Calu3 (cell line): ENCODE measurements at regions not wholly inside any gene's neighbourhood (a gene's known extent, or its start where the extent isn't known, plus 50 kb on each side); places are given as distances from the start of the nearest gene placed in this dataset.

Experiments used
- BruUV-seq: library from RNA; stranded (reverse); fragments of 400-500 nt; replicated peaks from 2 replicates; lab custom pipeline; 2021; lab: Mats Ljungman, UMichigan
- CTCF ChIA-PET: fragments of 300-600 bp; sonication (Branson Sonifier 250); formaldehyde crosslinking; loops from one replicate; lab custom pipeline; 2022; ENCODE audit warnings: antibody characterized with exemption; lab: Charles Lee
- DNase-seq: peaks from one replicate; pipeline ENCODE4 v3.0.0; 2022
- H3K27ac Mint-ChIP-seq: one replicate; pipeline ENCODE4 v1.8.0; 2022; ENCODE audit warnings: mixed read lengths; ENCODE audit not compliant: unreplicated experiment
- H3K27me3 Mint-ChIP-seq: one replicate; pipeline ENCODE4 v1.8.0; 2022; ENCODE audit warnings: mixed read lengths; ENCODE audit not compliant: unreplicated experiment
- H3K36me3 Mint-ChIP-seq: one replicate; pipeline ENCODE4 v1.8.0; 2022; ENCODE audit warnings: mild to moderate bottlenecking, moderate library complexity, mixed read lengths; ENCODE audit not compliant: insufficient read depth, unreplicated experiment
- H3K4me1 Mint-ChIP-seq: one replicate; pipeline ENCODE4 v1.8.0; 2022; ENCODE audit warnings: mild to moderate bottlenecking, low read depth, mixed read lengths; ENCODE audit not compliant: unreplicated experiment
- H3K4me3 Mint-ChIP-seq: one replicate; pipeline ENCODE4 v1.8.0; 2022; ENCODE audit warnings: mild to moderate bottlenecking, low read depth, moderate library complexity, mixed read lengths; ENCODE audit not compliant: unreplicated experiment
- H3K9me3 Mint-ChIP-seq: one replicate; pipeline ENCODE4 v1.8.0; 2022; ENCODE audit warnings: low read depth, mixed read lengths; ENCODE audit not compliant: unreplicated experiment
- intact Hi-C: fragments of 100-400 bp; cut with micrococcal nuclease; formaldehyde crosslinking; loops from one replicate; pipeline ENCODE4 v1.10.0; 2022; ENCODE audit not compliant: unreplicated experiment
- TF ChIP-seq, protein P1 (sequence below): fragments of 200-600 bp; IDR thresholded peaks from one replicate; pipeline ENCODE4 v1.8.0; 2022; ENCODE audit warnings: antibody characterized with exemption; ENCODE audit not compliant: unreplicated experiment

- no peak overlapping the region for H3K4me3 Mint-ChIP-seq
- H3K36me3 Mint-ChIP-seq: no peaks in the 10 kb centered on the region
- CTCF ChIA-PET: interaction anchor here (0.6 to 0.8 kb wide), 4 partner anchors 555 to 1444 kb away, joined by 3 to 5 read pairs (median 4); no protein-coding TSS in a partner anchor
- H3K27me3 Mint-ChIP-seq: no peaks in the 10 kb centered on the region
- no peak for DNase-seq
- TF ChIP-seq, protein P1, sequence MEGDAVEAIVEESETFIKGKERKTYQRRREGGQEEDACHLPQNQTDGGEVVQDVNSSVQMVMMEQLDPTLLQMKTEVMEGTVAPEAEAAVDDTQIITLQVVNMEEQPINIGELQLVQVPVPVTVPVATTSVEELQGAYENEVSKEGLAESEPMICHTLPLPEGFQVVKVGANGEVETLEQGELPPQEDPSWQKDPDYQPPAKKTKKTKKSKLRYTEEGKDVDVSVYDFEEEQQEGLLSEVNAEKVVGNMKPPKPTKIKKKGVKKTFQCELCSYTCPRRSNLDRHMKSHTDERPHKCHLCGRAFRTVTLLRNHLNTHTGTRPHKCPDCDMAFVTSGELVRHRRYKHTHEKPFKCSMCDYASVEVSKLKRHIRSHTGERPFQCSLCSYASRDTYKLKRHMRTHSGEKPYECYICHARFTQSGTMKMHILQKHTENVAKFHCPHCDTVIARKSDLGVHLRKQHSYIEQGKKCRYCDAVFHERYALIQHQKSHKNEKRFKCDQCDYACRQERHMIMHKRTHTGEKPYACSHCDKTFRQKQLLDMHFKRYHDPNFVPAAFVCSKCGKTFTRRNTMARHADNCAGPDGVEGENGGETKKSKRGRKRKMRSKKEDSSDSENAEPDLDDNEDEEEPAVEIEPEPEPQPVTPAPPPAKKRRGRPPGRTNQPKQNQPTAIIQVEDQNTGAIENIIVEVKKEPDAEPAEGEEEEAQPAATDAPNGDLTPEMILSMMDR: no peak
- H3K4me1 Mint-ChIP-seq: no peaks in the 10 kb centered on the region
- H3K9me3 Mint-ChIP-seq: peaks cover 3% of the 10 kb centered on the region
- H3K27ac Mint-ChIP-seq: no peak overlapping the region
- no TSS peak for BruUV-seq
- intact Hi-C loops: loop anchor here (5.0 to 10.0 kb wide), 3 partner anchors 210 to 1863 kb away; no protein-coding TSS in a partner anchor
Observed at GRCh38 chr6:23447731-23448130, 678.3 kb upstream of the NRSN1 start.

GRCh38 chr6:23448281-23448680 is 677.7 kb upstream of the NRSN1 start:
- Mint-ChIP-seq H3K27me3 (no peaks in the 10 kb centered on the region), H3K36me3 (no peaks in the 10 kb centered on the region), H3K4me3 (no peak overlapping the region), H3K9me3 (peaks cover 4% of the 10 kb centered on the region), H3K27ac (no peak overlapping the region), H3K4me1 (no peaks in the 10 kb centered on the region)
- intact Hi-C loops: loop anchor here (5.0 to 10.0 kb wide), 3 partner anchors 209 to 1863 kb away; no protein-coding TSS in a partner anchor
- TF ChIP-seq, protein P1: no peak
- no peak for DNase-seq
- no TSS peak for BruUV-seq
- CTCF ChIA-PET: interaction anchor here (0.6 kb wide), 1 partner anchor 19 kb away, joined by 3 read pairs; no protein-coding TSS in a partner anchor

- Mint-ChIP-seq H3K4me1 (no peaks in the 10 kb centered on the region), H3K27ac (no peak overlapping the region), H3K4me3 (no peak overlapping the region), H3K27me3 (no peaks in the 10 kb centered on the region), H3K9me3 (peaks cover 9% of the 10 kb centered on the region), H3K36me3 (no peaks in the 10 kb centered on the region)
- no TSS peak for BruUV-seq
- CTCF ChIA-PET: no interaction called here
- TF ChIP-seq, protein P1: no peak
- DNase-seq: no peak
- intact Hi-C loops: no loop called here
Observed at GRCh38 chr6:23454080-23454976, 671.7 kb upstream of the NRSN1 start.

DNA sequence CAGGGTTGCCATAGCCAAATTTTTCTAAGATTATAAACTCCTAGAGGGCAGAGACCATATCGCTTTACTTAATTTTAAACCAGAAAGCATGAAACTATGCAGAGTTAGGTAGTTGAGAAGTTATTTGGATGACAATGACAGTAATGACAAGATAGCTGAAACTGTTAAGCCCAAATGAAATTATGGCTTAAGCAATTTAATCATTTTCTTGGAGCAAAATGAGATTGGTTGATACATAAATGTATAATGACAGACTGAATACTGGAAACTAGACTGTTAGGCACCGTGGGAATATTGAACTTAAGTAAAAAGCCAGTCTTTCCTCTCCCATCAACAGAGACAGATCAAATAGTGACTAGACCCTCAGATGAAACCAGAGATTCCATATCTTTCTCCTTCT is 670.3 kb upstream of the NRSN1 start:
- no TSS peak for BruUV-seq
- intact Hi-C loops: no loop called here
- CTCF ChIA-PET: no interaction called here
- no peak for DNase-seq
- H3K4me1 Mint-ChIP-seq: no peaks in the 10 kb centered on the region
- H3K4me3 Mint-ChIP-seq: no peak overlapping the region
- peaks cover 13% of the 10 kb centered on the region for H3K9me3 Mint-ChIP-seq
- H3K27ac Mint-ChIP-seq: no peak overlapping the region
- TF ChIP-seq, protein P1: no peak
- no peaks in the 10 kb centered on the region for H3K36me3 Mint-ChIP-seq
- no peaks in the 10 kb centered on the region for H3K27me3 Mint-ChIP-seq
